CD4-positive, alpha-beta T cell treated with Interleukin-6 at 100 ng/mL for 8 hours (primary cell): ENCODE measurements at regions not wholly inside any gene's neighbourhood (a gene's known extent, or its start where the extent isn't known, plus 50 kb on each side); places are given as distances from the start of the nearest gene placed in this dataset.

ENCODE experiments used
- DNase-seq: peaks from one replicate; pipeline ENCODE4 v3.0.0-alpha.2; 2020; ENCODE audit warnings: mixed read lengths, low spot score

- DNase-seq, result no peak
These were observed 125.9 kb upstream of the CXCR4 start for GRCh38 chr2:136243638-136244535.

GRCh38 chr2:136242687-136243277, 124.8 kb upstream of the CXCR4 start:
- DNase-seq, result peak; percentile 70

GRCh38 chr2:136242100-136242499, 124.2 kb upstream of the CXCR4 start:
- no peak for DNase-seq

DNA sequence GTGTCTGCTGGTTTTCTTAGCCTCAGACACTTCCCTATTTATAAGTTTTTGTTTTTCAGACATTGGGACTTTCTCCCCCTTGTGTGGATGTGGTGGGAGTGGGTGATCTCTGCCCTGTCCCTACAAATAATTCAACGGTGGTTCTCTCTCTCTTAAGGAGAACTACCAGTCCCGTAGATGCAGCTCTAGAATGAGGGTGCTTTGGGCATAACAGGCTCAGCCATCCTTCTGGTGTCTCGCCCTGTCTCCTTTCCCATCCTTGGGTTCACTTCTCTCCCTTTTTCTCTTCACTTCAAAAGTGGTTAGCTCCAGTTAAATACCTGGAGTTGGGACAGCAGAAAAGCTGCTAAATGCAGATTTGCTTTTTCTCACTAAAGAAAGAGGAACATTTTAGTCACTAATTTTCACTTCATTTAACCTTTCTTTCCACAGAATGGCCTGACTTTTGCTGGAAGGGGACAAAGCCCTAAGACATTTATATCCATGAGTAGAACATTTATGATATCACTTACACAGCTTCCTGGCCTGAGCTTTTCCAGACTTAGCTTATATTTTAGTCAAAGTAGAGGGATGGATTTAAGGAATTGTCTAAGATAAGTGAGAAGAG, 121.2 kb upstream of the CXCR4 start:
- no peak for DNase-seq

DNA sequence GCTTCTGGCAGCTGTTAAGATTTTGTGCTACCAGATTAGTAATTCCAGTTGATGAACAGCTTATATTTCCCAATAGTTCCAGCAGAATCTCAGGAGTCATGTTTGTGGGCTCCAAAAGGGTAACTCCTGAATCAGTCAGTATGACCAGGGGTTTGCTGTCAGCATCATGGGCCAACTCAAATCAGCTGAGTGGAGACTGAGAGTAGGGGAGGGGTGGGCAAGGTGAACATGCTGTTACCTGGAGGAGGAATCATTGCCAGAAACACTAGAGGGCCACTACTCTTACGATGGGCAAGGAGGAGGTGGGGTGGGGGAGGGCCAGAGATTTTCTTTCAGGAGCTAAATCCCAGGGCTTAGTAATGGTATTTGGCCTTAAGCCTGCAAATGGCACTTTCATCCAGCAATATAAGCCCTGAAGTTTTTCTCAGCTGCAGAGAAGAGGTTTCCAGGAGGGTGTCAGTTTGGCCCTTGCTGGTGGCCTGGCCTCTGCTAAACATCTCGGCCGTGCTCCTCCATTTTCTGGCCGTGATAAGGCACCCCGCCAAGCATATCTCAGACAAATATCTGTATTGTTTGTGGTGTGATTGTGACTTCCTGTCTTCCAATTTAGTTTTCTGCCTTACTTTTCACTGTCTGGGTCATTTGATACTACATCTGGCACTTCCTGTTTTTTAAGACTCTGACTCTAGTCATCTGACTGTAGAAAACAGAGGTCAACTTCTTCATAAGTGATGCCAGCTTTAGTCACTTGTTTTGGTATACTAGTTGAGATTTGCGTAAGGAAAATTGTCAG, 120.5 kb upstream of the CXCR4 start:
- DNase-seq, result peak; percentile 68

DNA sequence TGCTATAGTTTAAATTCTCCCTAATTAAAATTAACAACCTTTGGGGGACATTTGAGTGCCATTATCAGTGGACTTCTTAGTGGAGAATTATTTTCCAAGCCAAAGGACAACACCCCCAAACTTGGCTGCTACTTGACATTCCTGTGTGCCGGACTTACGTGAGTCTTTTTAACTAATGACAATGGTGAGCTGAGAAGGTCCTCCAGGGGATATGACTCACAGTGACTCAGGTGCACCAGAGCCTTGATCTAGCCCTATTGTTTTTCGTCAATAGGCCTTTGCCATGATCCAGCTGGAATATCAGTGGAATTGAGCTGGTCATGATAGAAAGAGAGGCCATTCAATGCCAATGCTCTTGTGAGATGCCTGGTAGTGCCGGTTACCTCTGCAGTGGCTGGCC, 118.1 kb upstream of the CXCR4 start:
- DNase-seq, result no peak

- no peak for DNase-seq
These were observed 117.6 kb upstream of the CXCR4 start for GRCh38 chr2:136235546-136235945.

DNA sequence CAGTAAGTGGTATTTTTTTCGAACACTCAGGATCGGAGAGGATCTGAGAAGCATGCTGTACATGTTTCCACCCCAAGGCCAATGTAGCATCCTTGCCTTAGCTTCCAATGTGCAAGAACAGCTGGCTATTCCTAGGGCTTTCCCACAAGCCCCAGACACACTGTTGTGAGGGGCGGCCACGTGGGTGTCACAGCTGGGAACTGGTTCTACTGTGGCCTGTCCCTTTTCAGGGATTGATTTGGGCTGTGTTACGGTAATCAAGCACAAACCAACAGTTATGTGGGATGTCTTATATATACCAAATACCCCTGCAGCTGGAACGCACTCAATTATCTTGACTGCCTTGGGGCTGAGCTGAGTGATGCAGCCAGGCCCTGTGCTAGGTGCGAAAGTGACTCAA, 116.3 kb upstream of the CXCR4 start:
- DNase-seq, result no peak

DNA sequence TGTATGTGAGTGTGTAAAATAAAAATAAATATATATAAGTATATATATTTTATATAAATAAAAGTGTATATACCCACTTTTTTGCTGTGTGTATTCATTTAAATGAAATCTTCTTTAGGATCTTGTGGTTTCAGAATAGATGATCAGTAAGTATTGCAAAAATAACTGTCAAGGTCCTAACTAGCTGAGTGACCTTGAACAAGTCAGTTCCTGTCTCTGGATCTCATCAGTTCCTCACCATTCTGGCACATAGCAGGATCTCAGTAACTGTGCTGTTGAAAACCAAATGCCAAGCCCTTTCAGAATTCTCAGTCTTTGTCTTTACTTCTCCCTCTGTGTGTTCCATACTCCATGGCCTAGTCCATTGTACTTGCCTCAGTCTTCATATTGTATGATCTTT, 115.3 kb upstream of the CXCR4 start:
- DNase-seq, result no peak

- no peak for DNase-seq
These were observed 114.7 kb upstream of the CXCR4 start for GRCh38 chr2:136232456-136233172.

DNA sequence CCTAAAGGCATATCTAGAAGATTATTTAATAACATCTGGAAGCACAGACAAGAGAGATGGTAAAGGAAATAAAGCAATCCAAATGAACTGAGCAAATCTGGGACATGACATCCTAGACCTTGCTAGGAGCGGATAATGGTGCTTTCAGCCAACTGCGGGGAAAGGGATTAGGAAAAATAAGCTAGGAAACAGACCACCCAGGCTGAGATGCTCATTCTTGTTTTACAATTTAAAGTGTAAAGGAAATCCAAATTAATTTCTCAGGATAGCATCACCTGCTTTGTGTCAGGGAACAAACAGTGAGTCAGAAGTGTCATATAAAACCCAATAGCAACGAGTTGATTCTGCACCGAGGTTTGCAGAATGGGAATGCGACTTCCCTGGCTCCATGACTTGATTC, 112.5 kb upstream of the CXCR4 start:
- no peak for DNase-seq

DNA sequence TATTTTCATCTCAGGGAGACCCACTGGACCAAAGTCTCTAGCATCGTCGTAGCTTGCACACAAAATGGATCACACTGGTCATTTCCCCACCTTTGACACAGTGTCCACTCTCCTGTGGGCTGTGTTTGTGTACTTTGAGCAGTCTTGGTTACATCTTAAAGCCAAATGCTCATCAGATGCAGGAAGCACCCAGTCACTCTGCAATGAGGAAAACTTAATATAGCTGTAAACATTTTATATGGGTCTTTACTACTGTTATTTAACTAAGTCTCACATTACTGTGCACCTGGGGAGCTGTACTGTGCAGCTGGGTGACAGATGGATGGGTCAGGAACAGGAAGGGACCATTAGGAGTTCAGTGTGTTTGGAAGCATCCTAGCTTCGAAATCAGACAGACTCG, 109.0 kb upstream of the CXCR4 start:
- no peak for DNase-seq

DNA sequence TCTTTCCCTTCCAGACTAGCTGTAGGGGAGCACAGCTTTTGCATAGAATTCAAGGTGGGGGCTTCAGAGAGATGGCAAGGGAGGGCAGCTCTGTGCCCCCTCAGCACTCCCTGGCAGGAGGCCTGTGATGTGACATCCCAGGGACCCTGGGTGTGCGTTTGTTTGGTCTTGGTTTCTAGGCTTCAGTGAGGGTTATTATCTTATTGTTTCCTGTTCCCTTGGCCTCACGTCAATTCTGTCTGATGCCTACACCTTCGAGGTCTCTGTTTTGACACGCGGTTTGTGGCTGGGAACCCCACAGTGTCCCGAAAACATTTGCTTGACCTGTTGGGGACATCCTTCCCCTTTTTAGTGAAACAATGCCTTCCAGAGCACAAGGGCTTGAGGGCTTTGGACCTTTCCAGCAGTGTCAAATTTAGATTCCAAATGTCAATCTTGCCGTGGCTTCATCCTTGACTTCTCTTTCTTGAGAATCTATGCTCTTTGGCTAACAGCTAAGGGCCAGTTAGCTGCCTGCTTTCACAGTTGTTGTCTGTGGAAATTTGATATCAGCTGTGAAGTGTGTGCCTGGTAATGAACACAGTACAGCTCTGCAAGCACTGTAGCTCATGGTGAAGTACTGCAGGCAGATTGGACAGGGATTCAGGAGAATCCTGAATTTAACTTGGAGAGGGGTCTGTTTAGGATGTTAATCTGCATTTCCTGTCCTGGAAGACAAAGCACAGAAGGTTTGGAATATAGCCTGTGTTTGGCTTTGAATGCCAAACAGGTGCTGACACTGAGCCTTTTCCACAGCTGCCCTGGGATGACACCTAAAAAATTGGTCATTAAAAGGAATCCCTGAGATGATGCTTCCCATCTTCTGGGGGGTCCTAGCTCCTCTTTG, 108.2 kb upstream of the CXCR4 start:
- no peak for DNase-seq

DNA sequence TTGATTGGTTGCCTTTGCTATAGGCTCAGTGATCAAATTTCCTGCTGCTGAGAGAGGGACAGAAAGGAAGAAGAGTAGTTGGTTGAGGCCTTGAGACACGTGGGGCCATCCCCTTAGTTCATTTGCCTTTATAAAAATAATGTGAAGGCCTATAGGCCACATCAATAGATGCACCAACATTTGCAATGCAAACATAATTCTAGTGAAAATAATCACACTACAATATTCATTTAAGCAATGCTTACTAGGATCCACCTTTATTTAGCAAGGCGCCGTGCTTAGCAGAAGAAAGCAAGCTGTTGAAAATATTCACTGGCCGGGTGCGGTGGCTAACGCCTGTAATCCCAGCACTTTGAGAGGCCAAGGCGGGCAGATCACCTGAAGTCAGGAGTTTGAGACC, 105.3 kb upstream of the CXCR4 start:
- DNase-seq, result no peak

GRCh38 chr2:136222862-136223261, 104.9 kb upstream of the CXCR4 start:
- no peak for DNase-seq

GRCh38 chr2:136221026-136221425, 103.1 kb upstream of the CXCR4 start:
- no peak for DNase-seq

DNA sequence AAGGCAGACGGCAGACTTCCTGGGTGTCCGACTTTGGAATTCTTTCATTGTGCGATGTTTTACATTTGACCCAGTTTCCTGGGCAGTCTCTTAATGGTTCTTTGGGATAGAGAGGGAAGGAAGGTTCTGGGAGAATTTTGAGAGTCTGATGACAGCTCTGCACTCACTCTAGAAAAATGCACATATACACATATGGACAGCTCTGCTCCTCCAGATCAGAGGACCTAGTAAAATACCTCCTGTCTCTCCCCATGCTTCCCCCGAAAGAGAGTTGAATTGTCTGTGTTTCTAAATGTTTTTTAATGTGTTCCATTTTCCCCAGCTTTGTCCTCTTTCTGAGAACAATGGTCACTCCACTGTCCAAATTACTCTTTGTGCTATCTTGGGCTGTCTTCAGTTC, 102.0 kb upstream of the CXCR4 start:
- no peak for DNase-seq

DNA sequence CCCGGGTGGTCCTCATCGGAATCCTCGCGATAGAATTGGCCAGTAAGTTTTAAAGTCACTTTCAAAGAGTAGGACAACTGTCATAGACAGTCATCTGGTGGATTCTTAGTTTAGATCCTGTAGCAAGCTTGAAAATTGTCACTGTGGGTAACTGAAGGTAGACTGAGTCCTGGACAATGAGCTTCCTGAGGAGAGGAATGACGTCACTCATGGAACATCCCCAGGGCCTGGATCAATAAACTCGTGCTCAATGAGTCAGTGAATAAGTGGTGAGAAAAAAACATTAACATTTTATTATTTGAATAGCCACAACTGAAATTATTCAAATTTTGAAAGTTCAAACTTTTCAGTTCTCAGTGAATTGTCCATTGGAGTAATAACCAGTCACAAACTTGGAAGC, 101.4 kb upstream of the CXCR4 start:
- DNase-seq, result no peak

- no peak for DNase-seq
These were observed 100.0 kb upstream of the CXCR4 start for GRCh38 chr2:136217996-136218395.

DNA sequence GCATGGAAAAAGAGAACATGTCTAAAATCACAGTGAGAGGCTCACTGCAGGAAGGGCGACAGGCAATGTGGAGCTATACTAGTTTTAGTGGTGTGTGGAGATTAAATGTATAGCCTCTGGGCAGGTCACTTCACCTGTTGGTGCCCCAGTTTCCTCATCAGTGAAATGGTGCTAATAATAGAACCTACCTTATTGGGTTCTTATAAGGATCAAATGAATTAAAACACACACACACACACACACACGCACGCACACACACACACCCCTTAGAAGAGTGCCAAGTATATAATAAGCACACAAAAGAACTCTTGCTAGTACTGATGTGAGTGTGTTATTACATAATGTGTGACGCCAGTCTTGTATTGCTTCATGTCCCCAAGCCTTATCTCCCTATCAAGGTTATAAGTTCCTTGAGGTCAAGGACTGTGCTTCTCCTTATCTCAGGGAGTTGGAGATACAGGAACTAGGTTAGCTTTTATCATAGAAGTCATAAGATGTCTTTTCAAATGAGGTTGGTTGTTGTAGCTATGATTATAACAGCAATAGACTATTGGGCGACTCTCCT, 98.0 kb upstream of the CXCR4 start:
- DNase-seq, result no peak
